GM19239 (cell line): ENCODE measurements at regions not wholly inside any gene's neighbourhood (a gene's known extent, or its start where the extent isn't known, plus 50 kb on each side); places are given as distances from the start of the nearest gene placed in this dataset.
"Not testable (repeated sequence)": the region's sequence is repeated elsewhere in the genome, so short reads cannot be mapped to it uniquely, and the experiment has no call there.

Experiments used
- DNase-seq: peaks from one replicate; pipeline ENCODE4 v3.0.0; 2011; ENCODE audit warnings: low spot score; ENCODE audit not compliant: insufficient read length
- FAIRE-seq: peaks from 2 replicates; lab custom pipeline; 2011; peaks lifted over from hg19 to GRCh38; lab: Jason Lieb, UNC

DNA sequence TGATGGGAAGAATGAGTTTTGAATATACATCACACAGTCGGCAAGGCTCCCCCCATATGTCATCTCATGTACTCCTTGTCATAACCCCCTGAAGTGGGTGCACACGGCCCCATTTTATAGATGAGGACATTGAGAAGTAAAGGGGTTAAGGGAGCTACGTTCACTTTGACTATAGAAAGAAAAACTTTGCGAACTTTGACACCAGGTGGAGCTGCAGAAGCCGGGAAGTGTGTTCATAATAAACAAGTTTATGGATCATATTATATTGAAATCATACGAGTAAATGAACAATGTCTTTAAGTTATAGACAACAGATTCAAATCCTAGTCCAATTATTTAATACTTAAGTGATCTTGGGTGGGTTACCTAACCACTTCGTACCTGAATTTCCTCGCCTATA, 203.8 kb upstream of the PITX2 start:
- no peak for FAIRE-seq
- no peak for DNase-seq

DNA sequence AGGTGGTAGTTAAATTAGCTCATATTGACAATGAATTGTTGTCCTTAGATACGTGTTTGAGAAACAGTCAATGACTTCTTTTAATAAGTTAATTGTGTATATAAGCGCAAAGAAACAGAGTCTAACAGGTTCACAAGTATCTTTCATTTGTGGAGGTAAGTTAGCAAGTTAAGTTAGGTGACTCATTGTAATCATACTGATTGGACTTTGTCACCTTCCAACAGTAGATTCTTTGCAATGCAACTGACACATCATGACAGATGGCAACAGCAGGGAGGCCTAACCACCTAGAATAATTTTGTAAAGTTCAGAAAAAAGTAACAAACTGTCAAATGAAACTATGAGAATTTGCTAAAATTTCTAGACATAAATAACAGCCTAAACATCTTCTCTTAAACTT, 207.6 kb upstream of the PITX2 start:
- no peak for FAIRE-seq
- no peak for DNase-seq

DNA sequence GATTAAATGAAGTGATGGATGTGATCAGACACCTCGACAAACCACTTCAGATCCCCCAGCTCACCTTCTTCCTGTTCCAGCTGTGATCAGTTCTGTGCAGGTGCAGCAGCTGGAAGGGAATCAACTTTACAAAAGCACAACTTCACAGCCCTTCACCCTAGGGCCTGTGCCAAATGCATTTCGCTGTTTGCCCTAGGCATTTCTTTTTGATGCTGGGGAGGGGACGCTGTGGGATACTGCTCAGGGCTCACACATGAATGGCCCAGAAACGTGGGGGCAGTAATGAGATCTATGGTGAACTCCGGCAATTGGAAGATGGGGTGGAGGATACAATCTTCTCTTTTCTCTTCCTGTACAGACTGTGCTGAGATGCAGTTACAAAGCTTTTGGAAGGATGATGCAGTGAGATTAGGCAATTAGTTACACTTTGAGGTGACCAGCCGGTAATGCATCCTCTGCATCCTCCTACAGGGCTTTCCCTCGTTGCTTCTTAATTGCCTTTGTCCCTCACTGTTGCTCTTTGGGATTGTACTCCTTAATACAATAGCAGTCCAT, 215.1 kb upstream of the PITX2 start:
- DNase-seq (no peak), FAIRE-seq (no peak)

DNA sequence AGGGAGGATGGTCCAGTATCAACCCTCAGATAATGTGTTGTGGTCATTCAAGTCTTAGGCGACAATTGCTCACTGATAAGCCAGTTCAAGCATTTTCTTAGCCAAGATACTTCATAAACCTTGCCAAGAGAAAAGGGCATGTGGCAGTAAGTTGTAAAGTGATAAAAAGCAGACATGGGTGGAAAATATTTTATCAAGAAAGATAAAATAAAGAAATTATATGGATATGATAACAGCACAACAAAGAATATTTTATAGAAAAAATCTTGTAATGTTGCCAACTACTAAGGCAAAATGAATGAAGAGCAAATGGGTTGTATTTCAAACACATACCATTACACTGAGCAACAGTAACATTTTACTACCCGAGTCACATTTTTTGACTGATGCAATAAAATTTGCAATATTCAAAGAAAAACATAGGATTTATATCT, 217.4 kb upstream of the PITX2 start:
- FAIRE-seq, result no peak
- DNase-seq, result no peak

DNA sequence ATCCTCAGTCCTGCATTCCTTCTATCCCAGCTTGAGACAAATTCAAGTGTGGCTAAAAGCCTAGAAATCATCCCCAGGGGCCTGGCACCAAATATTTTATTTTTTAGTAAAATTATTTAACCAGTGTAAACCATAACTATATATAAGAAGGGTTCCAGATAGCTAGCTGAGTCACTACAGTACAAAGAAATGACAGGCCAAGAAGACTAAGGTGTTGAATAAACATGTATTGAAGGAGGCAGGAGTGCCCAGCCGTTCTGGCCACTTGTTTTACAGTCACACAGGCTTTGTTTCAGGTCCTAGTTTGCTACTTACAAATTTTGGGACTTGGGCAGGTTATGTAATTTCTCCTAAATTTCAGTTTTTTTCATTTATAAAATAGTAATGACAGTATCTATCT, 225.9 kb upstream of the PITX2 start:
- no peak for DNase-seq
- FAIRE-seq, result no peak

DNA sequence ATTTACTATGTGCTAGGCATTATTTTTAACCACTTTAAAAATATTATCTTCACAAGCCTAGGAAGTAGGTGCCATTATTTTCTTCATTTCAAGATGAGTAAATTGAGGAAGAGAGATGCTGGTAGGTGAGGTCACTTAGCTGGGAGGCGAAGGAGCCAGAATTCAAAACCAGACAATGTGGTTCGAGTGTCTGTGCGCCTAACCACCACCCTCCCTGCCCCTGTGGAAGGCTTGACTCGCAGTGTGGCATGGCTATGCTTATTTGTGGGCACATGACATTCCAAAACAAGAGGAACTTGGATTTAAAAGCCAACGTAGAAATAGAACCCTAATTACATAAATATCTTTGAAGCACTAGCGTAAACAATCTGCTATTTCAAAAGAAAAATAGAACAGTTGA, 226.6 kb upstream of the PITX2 start:
- FAIRE-seq (no peak), DNase-seq (no peak)

DNA sequence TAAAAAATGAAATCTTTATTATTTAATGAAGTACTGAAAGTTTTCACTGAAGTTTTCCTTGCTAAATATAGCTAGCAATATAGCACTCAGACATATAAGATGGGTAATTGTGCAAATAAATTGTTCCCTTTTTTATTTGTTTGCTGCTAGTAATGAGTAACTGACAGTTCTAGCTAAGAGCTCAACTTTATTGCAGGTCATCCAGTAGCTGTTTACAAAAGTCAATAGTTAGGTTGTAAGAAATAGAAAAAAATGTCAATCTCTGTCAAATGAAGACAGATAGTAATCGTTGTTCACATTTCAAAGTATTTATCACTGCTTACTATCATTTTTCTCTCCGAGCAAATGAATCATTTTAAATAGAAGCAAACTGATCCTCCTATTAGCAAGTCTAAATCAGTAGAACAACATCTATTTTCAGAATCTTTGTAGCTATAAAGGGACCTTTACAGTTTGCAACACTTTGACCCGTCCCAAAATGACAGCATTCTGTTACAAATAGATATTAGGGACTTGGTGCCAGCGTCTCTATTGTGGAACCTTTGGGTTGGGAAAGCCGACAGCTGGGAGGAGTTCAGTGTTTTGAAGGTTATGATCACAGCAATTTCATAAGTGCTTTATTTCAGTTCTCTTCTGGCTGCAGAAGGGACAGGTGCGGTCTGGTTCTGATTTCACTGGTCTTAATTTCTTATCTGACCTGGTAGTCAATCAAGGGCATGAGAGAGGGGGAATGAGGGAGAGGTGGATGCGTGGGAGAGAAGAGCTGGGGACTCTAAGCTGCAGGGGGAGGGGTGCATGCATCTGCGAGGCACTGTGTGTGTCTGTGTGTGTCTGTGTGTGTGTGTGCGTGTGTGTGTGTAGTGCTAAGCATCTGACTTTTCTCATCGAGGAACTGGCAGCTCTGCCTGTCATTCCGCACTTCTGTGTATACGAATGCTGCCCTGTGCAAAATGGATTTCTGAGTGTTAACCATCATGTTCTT, 227.9 kb upstream of the PITX2 start:
- DNase-seq (no peak), FAIRE-seq (no peak)

DNA sequence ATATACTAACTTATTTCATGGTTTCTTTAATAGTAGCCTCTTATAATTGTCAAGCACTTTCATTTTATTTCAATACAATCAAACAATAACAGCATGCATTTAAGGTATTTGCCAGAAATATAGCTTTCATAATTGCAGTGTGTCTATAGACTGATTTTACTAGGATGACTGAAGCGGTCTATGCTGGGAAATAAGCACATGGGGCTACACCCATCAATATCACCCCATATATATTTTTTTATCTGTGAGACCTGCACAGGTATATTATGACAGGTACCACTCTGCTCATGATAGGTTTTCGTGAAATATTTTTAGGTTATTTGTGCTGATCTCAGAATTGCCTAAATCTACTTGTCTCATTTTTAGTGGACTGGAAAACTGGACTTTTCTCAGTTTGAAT, 229.1 kb upstream of the PITX2 start:
- FAIRE-seq (no peak), DNase-seq (no peak)

DNA sequence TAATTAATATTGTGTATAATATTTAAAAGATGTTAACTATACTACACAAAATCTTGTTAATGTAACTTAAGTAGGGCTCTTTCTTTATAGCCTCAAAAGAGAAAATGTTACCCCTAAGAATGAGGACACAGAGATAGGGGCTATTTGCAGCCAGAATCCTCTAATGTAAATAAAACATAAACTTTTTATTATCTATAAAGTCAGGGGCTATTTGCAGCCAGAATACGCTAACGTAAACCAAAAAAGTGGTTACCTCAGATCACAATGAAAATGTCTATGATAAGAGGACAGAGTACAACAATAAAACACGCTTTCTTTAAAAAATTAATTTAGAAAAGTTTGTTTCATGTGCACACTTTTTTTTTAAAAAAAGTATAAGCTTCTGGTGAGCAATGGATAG, 229.9 kb upstream of the PITX2 start:
- FAIRE-seq, result no peak

DNA sequence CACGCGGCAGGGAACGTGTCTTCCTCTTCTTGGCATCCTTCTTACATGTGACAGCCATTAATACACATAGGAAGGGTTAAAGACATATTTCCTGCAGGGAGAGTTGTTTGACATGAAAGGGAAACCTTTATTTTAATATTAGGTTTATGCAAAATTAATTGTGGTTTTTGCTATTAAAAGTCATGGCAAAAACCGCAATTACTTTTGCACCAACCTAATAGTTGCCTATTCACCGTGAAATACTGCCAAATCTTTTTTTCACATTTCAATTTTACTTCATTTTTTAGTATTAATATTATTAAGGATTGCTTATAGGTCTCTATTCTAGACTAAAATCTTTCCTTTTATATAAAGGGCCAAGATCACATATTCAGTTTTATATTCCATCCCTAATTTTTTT, 230.4 kb upstream of the PITX2 start:
- DNase-seq (no peak), FAIRE-seq (no peak)

More for the DNA sequence above, 229.9 kb upstream of the PITX2 start:
- DNase-seq, result no peak

DNA sequence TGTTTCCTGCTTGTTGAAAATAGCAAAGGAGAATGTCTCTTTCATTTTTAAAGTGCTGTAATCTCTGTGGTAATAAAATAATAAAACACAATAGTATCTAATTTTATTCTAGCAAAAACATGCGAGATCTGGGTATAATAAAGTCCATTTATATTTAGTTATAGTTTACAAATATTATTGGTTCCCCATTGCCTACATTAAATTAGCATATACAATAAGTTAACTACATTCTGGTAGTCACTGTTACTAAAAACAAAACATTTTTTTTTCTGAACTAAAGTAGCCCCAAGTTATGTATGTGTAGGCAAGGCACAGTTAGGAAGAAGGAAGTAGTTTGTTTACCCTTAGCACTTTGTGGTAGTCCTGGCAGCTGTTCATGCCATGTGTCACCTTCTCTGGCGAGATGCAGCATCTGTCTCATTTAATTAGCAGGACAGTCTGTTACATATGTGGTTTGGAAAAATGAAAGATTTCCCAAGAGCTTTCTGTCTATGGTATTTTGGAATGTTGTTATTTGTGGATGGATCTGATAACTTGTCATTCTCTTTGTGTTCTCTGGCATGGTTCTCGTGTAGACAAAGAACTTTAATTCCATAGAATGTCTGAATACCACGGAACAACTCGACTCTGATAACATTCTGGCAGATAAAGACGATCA, 231.3 kb upstream of the PITX2 start:
- FAIRE-seq, result no peak
- no peak for DNase-seq

DNA sequence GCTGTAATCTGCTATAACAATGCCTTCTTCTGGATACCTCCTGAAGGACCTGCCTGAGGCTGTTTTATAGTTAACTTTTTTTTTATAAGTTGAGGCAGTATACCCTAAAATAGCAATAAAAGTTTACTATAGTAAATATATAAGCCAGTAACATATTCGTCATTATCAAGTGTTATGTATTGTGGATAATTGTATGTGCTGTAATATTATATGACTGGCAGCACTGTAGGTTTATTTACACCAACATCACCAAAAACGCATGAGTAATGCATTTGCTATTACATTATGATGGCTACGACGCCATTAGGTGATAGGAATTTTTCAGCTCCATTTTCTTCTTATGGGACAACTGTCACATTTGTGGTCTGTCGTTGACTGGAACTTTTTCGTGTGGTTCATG, 237.2 kb upstream of the PITX2 start:
- no peak for FAIRE-seq

DNA sequence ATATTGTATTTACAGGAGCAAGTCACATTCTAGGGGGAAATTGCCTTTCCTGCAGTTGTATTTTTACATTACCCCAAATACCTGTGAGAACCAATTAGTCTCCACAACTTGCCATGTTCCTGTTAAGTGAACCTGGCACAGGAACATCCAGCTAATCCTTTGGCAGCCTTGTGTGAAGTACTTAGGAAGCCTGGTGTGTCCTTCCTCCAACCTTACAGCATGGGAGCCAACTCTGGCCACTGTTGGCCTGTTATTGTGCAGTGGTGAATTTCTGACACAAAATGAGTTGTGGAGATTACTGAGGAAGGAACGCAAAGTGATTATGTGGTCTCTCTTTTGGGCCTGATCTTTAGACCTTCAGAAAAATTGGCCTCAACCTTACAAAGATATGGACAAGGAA, 238.0 kb upstream of the PITX2 start:
- FAIRE-seq, result no peak
- no peak for DNase-seq

More for the DNA sequence above, 237.2 kb upstream of the PITX2 start:
- DNase-seq, result no peak

DNA sequence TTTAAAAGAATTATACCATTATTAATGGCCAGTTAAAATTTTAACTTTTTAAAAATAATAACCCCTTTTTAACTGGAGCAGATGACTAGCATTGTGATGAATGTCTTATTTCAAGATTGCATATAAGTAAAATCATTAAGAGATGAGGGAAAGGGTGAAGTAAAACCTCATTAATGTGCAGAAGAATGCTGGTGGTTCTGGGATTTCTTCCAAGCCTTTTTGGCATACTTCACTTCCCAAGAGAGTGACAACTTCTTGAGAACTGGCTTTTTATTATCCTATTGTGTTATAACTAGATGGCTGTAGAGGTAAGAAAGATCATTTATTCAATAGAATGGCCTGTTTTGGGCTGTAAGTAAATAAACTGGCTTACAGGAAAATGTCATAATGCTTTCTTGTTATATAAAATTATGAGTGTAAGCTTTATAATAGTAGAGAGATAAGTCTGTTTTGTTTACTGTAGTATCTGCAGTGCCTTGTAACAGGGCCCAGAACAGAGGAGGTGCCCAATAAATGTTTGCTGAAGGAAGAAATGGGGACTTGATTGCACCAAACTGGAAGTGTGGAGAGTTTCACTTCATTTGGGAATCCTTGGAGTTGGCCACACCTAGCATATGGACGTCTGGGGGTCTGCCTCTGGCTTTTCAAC, 242.9 kb upstream of the PITX2 start:
- FAIRE-seq (no peak), DNase-seq (no peak)

DNA sequence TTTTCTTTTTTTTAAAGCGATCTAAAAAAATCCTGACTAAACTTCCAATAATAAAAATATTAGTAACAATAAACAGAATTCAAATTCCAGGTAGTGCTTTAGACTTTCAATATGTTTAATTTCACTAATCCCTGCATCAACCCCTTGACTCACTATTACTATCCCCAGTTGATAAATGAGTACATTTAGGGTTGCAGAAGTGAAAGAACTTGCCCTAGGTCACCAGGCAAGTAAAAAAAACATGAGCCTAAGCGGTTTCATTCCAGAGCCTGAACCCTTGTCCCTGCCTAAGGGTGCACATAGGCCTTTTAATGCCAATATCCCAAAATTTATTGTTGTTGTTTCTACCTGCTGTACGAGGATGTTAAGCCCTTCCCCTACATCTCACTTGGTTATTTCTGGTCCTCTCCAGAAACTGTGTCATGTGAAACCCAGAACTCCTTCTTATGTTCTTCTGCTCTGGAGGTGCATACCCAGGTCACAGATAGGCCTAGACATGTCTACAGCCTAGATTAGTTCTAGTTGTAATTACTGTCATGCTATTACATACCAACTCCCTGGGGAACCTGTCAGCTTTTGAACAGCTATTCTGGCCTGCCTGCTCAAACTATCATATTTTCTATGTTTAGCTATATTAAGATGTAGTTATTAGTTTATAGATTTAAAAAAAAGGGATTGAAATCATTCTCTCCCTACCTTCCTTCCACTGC, 244.5 kb upstream of the PITX2 start:
- FAIRE-seq (peak; percentile 57), DNase-seq (no peak)

DNA sequence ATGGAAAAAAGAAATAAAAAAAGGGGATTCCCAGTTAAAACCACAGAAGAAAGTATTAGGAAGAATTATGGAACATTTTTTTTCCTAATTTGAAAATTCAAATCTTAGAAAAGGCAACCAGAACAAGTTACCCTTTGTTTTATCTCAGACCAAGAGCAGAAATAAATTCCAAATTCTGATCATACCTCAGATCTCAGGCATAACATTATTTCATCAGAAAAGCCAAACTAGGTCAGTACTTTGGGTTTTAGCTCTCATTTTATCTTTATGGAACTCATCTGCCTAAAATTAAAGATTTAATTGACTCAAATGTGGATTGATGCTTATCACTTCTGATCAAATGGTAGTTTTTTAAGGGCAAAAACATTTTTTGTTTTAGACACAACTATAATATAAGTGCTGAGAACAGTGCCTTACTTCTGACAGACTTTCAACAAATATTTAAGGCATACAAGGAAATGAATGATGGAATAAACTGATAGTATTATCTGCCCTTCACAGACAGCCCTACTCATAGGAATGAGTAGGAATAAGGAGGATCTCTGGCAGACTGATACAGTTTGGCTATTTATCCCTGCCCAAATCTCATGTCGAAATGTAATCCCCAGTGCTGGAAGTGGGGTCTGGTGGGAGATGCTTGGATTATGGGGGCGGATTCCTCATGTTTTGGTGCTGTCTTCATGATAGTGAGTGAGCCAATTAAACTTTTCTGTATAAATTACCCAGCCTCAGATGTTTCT, 245.3 kb upstream of the PITX2 start:
- no peak for FAIRE-seq

DNA sequence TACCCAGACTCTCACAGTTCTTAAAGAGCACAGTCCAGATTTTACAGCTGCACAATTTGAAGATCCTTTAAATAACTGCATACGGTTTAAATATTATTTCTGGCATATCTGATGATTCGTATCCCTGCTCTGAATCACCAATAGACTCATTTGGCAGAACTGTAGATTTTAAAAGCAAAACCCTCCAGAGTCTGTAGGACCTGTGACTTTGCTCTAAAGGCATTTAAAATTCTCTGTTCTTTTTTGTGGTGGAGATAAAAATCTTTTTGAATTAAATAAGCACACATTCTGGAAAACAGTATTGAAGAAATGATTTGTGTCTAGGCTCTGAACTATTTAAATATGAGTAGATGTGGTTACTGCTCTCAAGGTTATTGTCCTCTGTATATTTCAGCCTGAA, 246.2 kb upstream of the PITX2 start:
- no peak for FAIRE-seq
- no peak for DNase-seq

More for the DNA sequence above, 245.3 kb upstream of the PITX2 start:
- DNase-seq, result no peak

DNA sequence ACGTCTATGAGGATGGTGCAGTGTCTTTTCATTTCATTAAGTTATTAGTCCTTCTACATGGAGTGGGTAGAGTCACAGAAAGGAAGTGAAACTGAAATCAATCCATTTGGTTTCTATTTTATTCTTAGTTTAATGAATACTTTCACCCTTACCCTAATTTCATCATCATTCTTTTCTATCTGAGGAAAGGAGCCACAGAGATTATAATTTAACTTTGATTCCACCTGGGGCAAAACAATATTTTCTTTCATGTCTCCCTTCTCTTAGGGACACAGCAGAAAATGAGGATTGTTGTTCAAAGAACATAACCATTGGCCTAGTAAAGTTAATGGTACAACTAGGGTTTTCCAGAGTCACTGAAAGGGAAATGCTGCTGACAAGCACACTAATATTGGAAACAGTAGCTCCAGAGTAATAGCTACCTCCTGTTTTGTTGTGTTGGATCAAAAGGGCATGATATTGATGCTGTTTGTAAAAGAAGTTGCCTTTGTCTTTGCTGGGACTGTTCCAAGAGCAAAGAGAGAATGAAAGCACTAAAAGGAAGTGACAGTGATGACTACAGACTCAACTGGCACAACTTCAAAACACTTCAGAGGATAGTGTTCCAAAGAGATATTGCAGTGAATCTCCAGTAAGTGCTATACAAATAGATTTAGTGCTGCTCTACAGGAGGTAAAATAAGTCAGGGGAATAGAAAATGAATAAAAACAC, 247.1 kb upstream of the PITX2 start:
- DNase-seq, result peak; percentile 18
- FAIRE-seq, result no peak

DNA sequence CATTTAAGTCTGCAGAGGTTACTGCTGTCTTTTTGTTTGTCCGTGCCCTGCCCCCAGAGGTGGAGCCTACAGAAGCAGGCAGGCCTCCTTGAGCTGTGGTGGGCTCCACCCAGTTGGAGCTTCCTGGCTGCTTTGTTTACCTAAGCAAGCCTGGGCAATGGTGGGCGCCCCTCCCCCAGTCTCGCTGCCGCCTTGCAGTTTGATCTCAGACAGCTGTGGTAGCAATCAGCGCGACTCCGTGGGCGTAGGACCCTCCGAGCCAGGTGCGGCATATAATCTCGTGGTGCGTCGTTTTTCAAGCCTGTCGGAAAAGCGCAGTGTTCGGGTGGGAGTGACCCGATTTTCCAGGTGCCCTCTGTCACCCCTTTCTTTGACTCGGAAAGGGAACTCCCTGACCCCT, 253.3 kb upstream of the PITX2 start:
- not testable (repeated sequence) for FAIRE-seq, DNase-seq
